A673 (cell line): ENCODE measurements at regions not wholly inside any gene's neighbourhood (a gene's known extent, or its start where the extent isn't known, plus 50 kb on each side); places are given as distances from the start of the nearest gene placed in this dataset.

Experiments used
- BruUV-seq: library from RNA; stranded (reverse); fragments of 400-500 nt; replicated peaks from 2 replicates; lab custom pipeline; 2021; lab: Mats Ljungman, UMichigan
- CTCF ChIA-PET: fragments of 300-600 bp; sonication (Branson Sonifier 250); formaldehyde crosslinking; loops from one replicate; lab custom pipeline; 2022; ENCODE audit warnings: antibody characterized with exemption; lab: Charles Lee
- POLR2A ChIA-PET: fragments of 300-600 bp; sonication (Branson Sonifier 250); formaldehyde crosslinking; loops from one replicate; lab custom pipeline; 2022; ENCODE audit warnings: antibody characterized with exemption; ENCODE audit not compliant: low non-redundant PET; lab: Charles Lee
- DNase-seq: peaks from one replicate; pipeline ENCODE4 v3.0.0-alpha.2; 2015; ENCODE audit warnings: low spot score
- H3K27ac ChIP-seq: fragments of 200-600 bp; sonication (generic); 2 replicates; pipeline ENCODE4 v1.5.1; 2016; ENCODE audit warnings: mixed run types, low read depth, mild to moderate bottlenecking, mixed read lengths, antibody characterized with exemption, low read length; ENCODE audit not compliant: poor library complexity, severe bottlenecking
- H3K27me3 ChIP-seq: fragments of 200-600 bp; sonication (generic); replicated peaks from 2 replicates; pipeline ENCODE4 v1.6.1; 2017; ENCODE audit warnings: mixed run types, low read depth, mild to moderate bottlenecking, mixed read lengths, antibody characterized with exemption, low read length; ENCODE audit not compliant: insufficient read depth, poor library complexity
- H3K36me3 ChIP-seq: fragments of 200-600 bp; sonication (generic); 2 replicates; pipeline ENCODE4 v1.6.1; 2016; ENCODE audit warnings: mixed run types, mild to moderate bottlenecking, mixed read lengths, antibody characterized with exemption, low read length; ENCODE audit not compliant: insufficient read depth, poor library complexity, severe bottlenecking
- H3K4me1 ChIP-seq: fragments of 200-600 bp; sonication (generic); 2 replicates; pipeline ENCODE4 v1.6.1; 2017; ENCODE audit warnings: mixed run types, mild to moderate bottlenecking, mixed read lengths, antibody characterized with exemption, low read length; ENCODE audit not compliant: insufficient read depth, poor library complexity, severe bottlenecking
- H3K4me3 ChIP-seq: fragments of 200-600 bp; sonication (generic); 2 replicates; pipeline ENCODE4 v1.5.1; 2016; ENCODE audit warnings: low read depth, mixed run types, mild to moderate bottlenecking, mixed read lengths, low read length; ENCODE audit not compliant: poor library complexity, severe bottlenecking
- H3K9me3 ChIP-seq: fragments of 200-600 bp; sonication (generic); 2 replicates; pipeline ENCODE4 v1.6.1; 2016; ENCODE audit warnings: mixed run types, low read depth, mild to moderate bottlenecking, mixed read lengths, antibody characterized with exemption, low read length; ENCODE audit not compliant: poor library complexity, severe bottlenecking
- CTCF ChIP-seq: fragments of 300-800, 200-600 bp; sonication (generic); conservative IDR thresholded peaks from 2 replicates; pipeline ENCODE4 v1.5.1; 2017; ENCODE audit warnings: low read depth, mild to moderate bottlenecking, antibody characterized with exemption, low read length, moderate library complexity, mixed read lengths
- EZH2 ChIP-seq: fragments of 200-600 bp; sonication (generic); IDR thresholded peaks from 2 replicates; pipeline ENCODE4 v1.6.1; 2017; ENCODE audit warnings: borderline replicate concordance, low read depth, mild to moderate bottlenecking, mixed read lengths, antibody characterized with exemption, low read length; ENCODE audit not compliant: poor library complexity, severe bottlenecking
- intact Hi-C: fragments of 100-400 bp; cut with micrococcal nuclease; formaldehyde crosslinking; loops from one replicate; pipeline ENCODE4 v1.10.0; 2022; ENCODE audit not compliant: unreplicated experiment

GRCh38 chr10:105726149-105726548 is 1085.1 kb downstream of the SORCS3 start:
- no peaks in the 10 kb centered on the region for H3K9me3 ChIP-seq
- H3K27ac ChIP-seq = no peak overlapping the region
- H3K4me1 ChIP-seq = no peaks in the 10 kb centered on the region
- ChIA-PET CTCF (no interaction called here), POLR2A (no interaction called here)
- intact Hi-C loops = no loop called here
- H3K27me3 ChIP-seq = no peaks in the 10 kb centered on the region
- no peak overlapping the region for H3K4me3 ChIP-seq
- no peak for DNase-seq
- TF ChIP-seq CTCF (no peak), EZH2 (no peak)
- H3K36me3 ChIP-seq = no peaks in the 10 kb centered on the region
- BruUV-seq = no TSS peak

DNA sequence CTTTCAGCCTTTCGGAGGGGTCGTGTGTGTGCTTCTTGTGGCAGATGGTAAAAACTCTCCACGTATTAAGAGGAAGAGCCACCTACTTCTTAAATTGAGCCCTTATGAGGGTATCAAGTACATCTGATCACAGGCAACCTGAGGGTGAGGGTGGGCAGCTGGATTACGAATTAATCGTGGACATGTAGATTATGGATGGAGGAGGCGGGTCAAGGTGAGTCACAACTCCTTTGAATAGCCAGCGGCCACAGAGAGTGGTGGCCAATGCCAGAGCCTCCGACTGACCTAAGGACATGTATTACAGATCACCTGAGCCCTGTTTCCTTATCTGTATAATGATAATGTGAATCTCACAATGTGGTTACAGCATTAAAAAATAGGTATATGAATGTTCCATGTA is 1083.9 kb downstream of the SORCS3 start:
- H3K27ac ChIP-seq = no peak overlapping the region
- DNase-seq = no peak
- intact Hi-C loops = no loop called here
- CTCF ChIA-PET = no interaction called here
- H3K27me3 ChIP-seq = no peaks in the 10 kb centered on the region
- no peaks in the 10 kb centered on the region for H3K36me3 ChIP-seq
- POLR2A ChIA-PET = no interaction called here
- no peak for TF ChIP-seq CTCF
- no peak for TF ChIP-seq EZH2
- H3K4me3 ChIP-seq = no peak overlapping the region
- no peaks in the 10 kb centered on the region for H3K4me1 ChIP-seq
- no TSS peak for BruUV-seq
- no peaks in the 10 kb centered on the region for H3K9me3 ChIP-seq

DNA sequence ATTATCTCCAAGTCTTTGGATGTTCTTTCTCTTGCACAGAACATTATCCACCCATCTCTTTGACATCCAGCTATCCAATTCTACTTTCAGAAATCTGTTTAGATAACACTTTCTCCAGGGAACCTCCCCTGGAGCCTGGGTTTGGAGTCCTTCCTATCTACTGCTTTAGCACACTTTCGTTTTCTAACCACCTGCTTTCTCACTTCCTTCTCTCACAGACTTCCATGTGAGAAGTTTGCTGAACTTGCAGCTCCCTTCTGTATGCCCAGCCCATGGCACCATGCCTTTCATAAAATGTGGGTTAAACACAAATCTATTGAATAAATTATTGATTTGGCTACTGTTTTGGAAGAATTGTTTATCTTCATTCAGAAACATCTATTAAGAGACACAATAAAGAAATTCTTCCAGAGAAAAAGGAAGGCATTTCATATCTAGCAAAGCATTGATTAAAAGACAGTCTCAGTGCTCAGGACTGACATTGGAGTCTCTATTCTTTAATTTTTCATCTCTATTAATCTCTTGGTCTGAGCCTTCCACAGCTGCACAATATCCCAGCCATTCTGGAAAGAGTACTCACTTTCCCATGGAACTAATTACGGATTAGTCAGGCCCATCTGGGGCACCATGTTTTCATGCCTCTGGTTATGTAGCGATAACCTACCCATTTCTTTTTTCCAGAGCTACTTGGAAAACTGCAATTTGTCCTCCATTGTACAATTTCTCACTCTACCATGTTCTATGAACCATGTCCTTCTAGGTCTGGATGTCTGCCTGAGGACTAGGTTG is 1077.3 kb downstream of the SORCS3 start:
- H3K36me3 ChIP-seq = no peaks in the 10 kb centered on the region
- intact Hi-C loops = no loop called here
- no TSS peak for BruUV-seq
- no peak for DNase-seq
- no peaks in the 10 kb centered on the region for H3K9me3 ChIP-seq
- no peaks in the 10 kb centered on the region for H3K27me3 ChIP-seq
- H3K27ac ChIP-seq = no peak overlapping the region
- TF ChIP-seq EZH2 (no peak), CTCF (no peak)
- ChIA-PET POLR2A (no interaction called here), CTCF (interaction anchor here (0.6 kb wide), 1 partner anchor 25 kb away, joined by 8 read pairs; no protein-coding TSS in a partner anchor)
- no peaks in the 10 kb centered on the region for H3K4me1 ChIP-seq
- no peak overlapping the region for H3K4me3 ChIP-seq
